IPS-NIHi7 (cell line): ENCODE measurements at regions not wholly inside any gene's neighbourhood (a gene's known extent, or its start where the extent isn't known, plus 50 kb on each side); places are given as distances from the start of the nearest gene placed in this dataset.
"Not testable (repeated sequence)": the region's sequence is repeated elsewhere in the genome, so short reads cannot be mapped to it uniquely, and the experiment has no call there.

Experiments
- DNase-seq: peaks from one replicate; pipeline ENCODE4 v3.0.0; 2012; ENCODE audit warnings: mixed read lengths; ENCODE audit errors: extremely low spot score

GRCh38 chr2:4981802-4982409 is 710.3 kb upstream of the SOX11 start:
- DNase-seq, result no peak

GRCh38 chr2:4988444-4988843 is 703.7 kb upstream of the SOX11 start:
- DNase-seq, result not testable (repeated sequence)

- DNase-seq, result no peak
Observed at GRCh38 chr2:4992226-4992625, 700.0 kb upstream of the SOX11 start.

- no peak for DNase-seq
Observed at GRCh38 chr2:4995466-4995865, 696.7 kb upstream of the SOX11 start.

GRCh38 chr2:5007596-5007995 is 684.6 kb upstream of the SOX11 start:
- no peak for DNase-seq

- no peak for DNase-seq
Observed at GRCh38 chr2:5019324-5019723, 672.9 kb upstream of the SOX11 start.

- no peak for DNase-seq
Observed at GRCh38 chr2:5020116-5020875, 671.9 kb upstream of the SOX11 start.

- no peak for DNase-seq
Observed at GRCh38 chr2:5021136-5021535, 671.0 kb upstream of the SOX11 start.

GRCh38 chr2:5022061-5022460 is 670.1 kb upstream of the SOX11 start:
- DNase-seq, result no peak

GRCh38 chr2:5022708-5023635 is 669.2 kb upstream of the SOX11 start:
- not testable (repeated sequence) for DNase-seq

- no peak for DNase-seq
Observed at GRCh38 chr2:5026571-5027234, 665.5 kb upstream of the SOX11 start.

GRCh38 chr2:5035057-5035488 is 657.1 kb upstream of the SOX11 start:
- no peak for DNase-seq

GRCh38 chr2:5036256-5036655 is 655.9 kb upstream of the SOX11 start:
- no peak for DNase-seq

GRCh38 chr2:5039241-5039975 is 652.8 kb upstream of the SOX11 start:
- DNase-seq, result no peak

- DNase-seq, result no peak
Observed at GRCh38 chr2:5040571-5040970, 651.6 kb upstream of the SOX11 start.

- no peak for DNase-seq
Observed at GRCh38 chr2:5041501-5041900, 650.7 kb upstream of the SOX11 start.

GRCh38 chr2:5042666-5043440 is 649.3 kb upstream of the SOX11 start:
- no peak for DNase-seq

- DNase-seq, result no peak
Observed at GRCh38 chr2:5051300-5051699, 640.9 kb upstream of the SOX11 start.

GRCh38 chr2:5052905-5053304 is 639.3 kb upstream of the SOX11 start:
- DNase-seq, result no peak

- DNase-seq, result no peak
Observed at GRCh38 chr2:5057891-5058351, 634.3 kb upstream of the SOX11 start.
